NCI-H345 (cell line): ENCODE measurements at regions not wholly inside any gene's neighbourhood (a gene's known extent, or its start where the extent isn't known, plus 50 kb on each side); places are given as distances from the start of the nearest gene placed in this dataset.

Experiments
- DNase-seq: peaks from one replicate; lab custom pipeline; 2025; lab: John Stamatoyannopoulos, UW

DNA sequence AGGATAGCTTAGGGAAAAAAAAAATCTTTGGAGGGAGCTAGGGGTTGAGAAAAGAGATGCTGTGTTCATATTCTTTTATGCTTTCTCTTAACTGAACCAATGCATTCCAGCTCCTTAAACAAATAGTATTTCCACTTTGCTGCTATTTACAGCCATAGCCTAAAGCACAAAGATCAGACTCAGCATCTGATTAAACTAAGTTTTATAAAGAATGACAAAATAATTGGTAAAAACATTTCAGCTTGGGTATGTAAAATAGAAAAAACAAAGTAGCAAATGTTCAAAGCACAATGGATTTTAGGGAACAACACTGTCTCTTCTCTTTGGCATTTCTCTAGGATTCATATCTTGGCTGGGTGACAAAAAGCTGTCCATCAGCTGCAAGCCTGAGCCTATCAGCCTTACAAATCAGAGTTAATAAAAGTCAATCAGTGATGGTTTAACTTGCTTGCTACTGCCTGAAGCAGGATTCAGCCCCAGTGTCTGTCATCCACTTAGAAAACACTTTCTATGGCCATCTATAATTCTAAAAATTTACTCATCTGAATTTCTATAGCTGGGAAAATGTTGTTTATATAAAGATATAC, 232.1 kb upstream of the CDIN1 start:
- DNase-seq = peak; percentile 4

DNA sequence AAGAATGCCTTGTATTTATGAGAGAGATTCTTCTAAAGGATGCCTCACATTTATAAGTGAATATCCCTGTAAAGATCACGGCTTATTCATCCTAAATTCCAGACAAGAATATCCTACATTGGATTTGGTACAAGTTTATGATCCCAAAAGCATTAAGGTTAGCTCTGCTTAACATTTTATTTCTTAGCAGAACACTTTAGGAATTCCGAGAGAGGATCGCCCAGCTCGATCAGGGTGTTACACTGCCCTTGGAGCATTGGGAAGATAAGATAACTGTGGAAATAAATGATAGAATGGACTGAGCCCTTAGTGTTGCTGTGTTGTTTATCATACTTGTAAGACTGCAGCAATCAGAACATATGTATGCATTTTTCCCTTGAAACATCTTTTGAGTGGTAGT, 223.0 kb upstream of the CDIN1 start:
- DNase-seq = no peak

DNA sequence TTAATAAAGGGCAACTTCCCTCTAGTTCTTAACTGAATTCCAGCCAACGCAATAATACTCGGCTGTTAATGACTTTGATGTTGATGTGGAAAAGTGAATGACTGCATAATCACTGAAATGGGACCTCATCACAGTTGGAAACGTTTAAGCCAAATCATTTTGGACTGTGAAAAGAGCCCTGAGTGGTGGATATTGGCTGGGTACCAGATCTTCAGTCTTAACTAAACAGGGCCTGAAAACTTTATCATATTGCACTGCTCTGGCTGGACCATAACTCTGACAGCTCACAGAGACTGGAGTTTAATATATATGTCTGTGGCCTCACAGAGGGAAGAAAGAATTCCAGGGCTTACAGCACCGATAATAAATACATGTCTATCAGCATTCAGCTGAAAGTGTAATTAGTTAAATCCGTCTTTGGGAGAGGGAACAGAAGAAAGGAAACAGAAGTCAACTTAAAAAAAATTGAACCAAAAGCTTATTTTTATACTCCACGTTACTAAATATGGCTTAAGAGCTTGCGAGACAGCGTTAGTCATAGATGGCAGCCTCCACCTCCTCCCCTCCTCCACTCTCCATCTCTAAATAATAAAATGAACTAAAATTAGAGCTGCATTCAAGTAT, 222.3 kb upstream of the CDIN1 start:
- DNase-seq = peak; percentile 32

DNA sequence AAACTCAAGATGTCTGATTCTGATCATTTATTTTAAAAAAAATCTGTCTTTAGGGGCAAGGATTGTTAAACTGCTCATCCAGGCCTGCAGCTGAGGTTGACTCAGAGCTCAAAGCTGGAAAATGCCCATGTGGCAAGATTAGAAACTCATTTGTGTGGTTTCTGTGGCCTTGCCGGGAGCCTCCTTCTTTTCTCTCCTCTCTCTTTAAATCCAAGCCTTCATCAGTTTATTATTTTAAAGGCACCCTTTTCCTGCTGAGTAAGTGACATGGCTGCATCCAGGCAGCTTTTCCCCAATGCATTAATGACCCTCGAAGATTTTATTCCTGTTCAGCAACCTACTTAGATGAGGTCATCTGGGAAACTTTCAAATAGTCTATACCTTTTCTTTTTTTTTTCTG, 221.3 kb upstream of the CDIN1 start:
- DNase-seq = no peak

DNA sequence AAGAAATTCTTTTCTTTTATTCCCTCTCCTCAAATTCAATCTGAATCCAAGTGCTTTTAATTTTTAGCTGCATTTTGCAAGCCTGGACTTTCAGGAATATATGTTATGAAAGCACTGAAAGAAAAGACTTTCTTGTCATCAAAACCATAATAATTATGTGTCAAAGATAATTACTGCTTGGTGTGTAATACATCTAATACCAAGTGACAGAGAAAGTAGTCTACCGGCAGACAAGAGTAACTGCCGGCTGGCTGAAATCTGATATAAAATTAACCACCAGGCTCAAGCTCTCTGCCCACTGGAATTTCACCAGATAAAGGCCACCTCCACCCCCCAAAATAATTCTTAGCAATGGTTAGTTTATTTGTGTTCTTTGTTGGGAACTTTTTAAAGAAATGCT, 220.9 kb upstream of the CDIN1 start:
- no peak for DNase-seq

DNA sequence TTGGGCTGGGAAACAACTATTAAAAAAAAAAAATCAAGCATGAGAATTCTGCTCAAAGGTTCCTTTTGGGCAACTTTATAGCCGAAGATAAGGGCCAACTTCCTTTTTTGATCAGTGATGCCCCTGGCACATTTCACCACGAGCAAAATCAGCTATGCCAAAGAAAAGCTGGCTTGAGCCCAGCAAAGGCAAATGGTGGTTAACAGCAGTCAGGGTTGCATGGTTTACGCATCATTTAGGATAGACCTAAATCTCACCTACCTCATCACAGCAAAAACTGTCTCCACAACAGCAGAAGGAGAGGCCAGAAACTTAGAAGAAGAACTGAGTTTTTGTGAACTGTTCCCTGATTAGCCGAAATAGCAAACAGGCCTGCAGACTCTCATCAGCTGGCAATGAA, 220.1 kb upstream of the CDIN1 start:
- no peak for DNase-seq

DNA sequence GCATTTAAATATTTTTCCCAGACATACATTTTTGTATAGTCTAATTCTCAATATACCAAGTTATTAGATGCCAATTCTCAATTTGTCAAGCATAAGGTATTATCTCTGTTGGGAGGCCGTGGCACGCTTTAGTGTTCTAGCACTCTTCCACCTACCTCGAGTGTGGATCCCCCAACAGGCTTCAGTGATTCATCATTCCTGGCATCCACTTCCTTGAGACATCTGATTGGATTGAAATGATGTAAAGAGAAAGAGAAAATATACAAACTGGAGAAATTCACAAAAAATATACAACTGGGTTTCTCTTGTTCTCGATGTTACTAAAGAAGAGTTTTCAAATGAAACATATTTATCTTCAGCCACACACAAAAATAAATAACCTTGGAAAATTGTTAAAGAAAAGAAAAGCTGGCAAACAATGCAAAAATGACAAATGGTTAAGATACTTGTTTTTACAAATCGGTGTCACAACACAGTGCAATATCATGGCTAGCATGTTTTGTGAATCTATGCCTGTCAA, 218.0 kb upstream of the CDIN1 start:
- DNase-seq = no peak

DNA sequence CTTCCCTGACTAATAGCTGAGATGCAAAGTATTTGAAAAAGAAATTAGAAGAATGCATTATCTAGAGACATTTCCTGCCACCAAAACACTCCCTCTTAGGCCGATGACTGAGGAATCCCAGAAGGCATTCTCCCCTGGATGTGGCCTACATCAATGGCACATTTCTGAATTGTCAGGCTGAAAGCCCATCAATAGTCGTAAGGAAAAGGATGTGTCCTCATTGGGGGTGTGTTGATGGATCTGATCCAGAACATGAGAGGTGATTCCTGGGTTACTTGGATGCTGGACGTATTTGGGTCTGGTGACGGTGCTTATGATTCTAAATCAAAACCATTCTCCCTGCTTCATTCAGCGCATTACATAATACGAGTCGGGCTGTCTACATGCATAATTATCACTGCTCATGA, 216.9 kb upstream of the CDIN1 start:
- no peak for DNase-seq

DNA sequence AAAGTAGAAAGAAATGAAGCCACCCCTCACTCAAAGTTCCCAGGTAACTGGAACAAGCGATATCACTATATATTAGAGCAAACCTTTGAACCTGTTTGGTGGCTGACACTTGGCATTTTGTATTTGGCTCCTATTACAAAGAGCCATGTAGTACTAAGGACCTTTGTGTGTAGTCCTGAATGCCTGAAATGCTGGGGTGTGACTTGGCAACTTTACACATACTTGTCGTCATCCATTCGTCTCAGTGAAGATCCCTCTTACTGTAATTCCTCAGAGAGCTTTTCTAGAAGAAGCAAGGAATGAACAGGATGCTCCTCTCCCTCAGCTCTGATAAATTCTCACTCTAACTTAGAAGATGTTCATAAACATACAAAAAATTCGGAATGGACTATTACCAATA, 216.1 kb upstream of the CDIN1 start:
- no peak for DNase-seq

DNA sequence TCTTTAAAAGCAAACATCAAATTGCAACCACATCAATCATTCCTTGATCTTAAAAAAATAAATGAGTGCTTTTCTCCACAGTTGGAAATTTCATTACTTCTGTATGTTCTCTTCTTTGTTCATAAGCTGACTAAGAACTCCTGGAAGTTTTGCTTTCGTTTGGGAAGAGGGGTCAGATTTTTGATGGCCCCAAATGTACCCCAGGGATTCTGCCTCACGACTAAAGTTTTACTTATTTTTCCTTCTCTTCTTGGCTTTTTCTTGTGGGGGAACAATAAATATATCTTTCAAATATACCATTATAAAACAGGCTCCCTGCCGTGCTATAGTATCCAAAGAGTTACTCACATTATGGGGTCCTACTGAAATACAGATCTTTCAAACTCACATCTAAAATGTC, 215.0 kb upstream of the CDIN1 start:
- DNase-seq = no peak

DNA sequence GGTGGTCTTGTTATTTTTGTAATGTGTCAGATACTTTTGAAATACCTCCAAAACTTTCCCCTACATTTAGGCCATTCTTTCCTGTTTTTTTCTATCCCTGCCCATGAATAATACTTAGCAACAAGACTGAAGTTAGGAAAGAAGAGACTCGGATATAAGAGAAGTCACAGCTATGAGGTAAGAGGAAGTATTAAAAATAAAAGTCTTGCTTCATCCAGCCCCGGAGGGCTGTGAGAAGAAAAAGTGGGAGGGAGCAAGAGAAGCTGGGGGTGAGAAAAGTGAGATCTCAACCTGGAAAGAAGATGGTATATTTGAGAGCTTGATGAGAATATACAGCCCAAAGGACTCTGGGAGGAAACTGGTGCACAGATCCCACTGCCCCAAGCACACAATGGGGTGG, 213.5 kb upstream of the CDIN1 start:
- no peak for DNase-seq

DNA sequence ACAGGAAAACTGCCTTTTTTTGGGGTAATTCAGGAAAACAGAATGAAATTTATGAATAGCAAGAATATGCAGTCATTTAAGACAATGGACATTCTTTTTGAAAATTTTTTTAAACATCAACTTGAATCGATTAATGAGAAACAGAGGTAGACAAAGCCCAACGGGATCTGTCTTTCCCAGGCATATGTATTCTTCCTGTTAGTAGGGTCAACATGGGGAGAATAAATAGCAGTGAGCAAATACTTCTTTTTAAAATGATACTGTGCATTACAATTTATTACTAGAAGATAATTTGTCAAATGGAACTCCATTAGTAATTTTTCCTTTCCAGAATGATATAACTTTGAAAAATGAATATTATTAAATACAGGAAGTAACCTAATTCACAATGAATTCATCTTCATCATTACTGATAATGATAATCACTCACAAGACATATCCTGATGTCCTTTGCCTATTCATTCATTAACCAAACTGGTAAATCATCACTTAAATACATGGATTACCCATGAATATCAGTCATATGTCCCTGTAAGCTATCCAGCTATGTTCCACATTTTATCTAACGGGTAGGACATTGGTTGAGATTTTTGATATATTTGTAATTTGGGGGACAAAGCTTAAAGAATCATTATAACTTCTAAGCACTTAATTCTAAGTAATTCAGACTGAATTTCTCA, 209.2 kb upstream of the CDIN1 start:
- no peak for DNase-seq

DNA sequence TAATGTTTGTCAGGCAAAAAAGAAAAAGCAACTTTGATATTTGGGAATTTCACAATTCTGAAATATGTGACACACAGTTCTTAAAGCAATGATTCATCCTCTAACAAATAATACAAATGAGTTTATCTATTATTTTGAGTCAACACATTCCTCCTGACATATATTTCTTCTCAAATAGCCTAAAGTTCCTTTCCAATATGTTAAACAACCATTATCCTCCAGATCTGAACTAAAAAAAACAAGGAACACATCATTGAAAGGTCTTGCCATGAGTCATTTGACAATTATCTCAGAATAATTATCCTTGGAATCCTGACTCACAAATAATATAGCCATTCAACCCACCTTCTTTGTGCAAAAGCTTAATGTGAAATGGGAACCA, 208.7 kb upstream of the CDIN1 start:
- DNase-seq = no peak

DNA sequence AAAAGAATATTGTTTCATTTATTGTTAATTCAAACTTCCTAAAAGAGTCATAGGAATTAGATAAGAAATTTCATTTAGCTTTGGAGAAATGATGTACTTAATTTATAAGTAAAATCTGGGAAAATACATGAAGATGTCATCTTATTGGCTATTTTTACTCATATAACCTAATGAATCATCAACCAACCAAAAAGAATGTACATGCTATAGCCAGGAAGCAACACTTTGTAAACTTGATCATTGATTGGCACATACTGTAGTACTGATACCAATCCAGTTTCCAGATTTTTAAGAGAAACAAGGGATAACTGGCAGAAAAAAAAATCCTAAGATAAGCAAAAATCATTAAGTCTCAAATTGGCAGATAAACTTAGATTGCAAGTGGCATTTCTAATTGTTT, 207.9 kb upstream of the CDIN1 start:
- no peak for DNase-seq

DNA sequence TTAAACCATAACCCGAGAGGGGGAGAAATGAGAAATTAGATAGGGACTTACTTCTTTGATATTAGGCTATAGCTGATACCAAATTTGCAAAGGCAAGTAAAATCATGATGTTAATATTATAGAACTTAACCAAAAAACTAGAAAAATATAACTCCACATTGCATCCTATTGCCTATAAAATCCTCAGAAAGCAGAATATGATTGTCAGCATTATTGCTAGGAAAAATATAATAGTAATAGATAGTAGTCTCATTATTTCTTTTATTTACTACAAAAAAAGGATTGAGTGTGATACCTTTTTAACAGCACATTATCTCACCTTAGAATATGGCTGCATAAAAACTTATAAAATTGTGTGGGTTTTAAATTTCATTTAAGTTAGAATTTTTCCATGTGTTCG, 206.5 kb upstream of the CDIN1 start:
- DNase-seq = no peak

DNA sequence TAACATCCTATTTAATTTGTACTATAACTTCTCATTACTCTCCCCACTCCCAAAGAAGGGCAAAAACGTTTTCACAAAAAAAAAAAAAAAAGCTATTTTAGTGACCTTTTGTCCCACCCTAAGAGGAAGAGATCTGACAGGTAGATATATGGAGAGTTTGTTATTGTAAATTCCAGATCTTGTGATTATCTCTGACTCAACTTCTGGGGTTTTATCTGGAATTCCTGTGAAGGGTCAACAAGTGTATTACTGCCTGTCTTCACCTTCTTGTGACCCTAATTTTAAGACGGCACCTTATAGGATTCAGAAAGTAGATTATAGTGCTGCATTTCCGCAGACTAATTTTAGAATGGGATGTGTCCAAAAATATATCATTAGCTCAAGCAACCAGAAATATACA, 205.9 kb upstream of the CDIN1 start:
- no peak for DNase-seq

DNA sequence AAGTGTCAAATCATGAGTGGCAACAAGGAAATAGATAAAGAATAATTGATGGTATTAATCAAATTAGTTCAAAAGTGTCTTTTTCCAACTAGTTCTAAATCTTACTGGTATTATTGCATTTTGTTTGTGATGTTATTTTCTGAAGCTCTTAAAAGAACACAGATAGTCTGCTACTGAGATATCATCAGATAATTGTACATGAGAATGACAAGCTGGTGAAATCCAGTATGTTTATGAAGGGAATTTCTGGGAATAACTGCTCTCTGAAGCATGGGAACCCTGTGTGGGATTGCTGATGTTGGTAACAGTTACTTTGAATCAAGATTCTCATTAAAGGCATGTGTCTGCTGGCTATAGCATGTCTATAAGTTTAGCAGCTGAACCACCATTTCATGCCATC, 190.3 kb upstream of the CDIN1 start:
- no peak for DNase-seq

DNA sequence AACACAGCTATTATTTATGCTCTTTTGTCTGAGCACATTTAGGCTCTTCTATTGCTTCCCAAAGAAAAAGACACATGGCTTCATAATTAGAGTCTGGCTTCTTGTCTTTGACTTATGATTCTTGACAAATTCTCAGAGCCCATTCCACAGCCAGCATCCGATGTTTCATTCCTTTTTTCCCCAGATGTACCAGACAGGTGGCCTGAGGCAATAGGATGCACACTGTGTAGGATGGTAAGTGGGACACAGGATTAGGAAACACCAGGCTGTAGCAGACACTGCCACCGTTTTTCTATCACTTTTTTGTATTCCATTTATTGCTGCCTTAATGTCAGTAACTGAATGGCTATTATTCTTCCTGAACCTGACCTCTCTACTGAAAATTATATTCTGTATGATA, 188.9 kb upstream of the CDIN1 start:
- DNase-seq = no peak

DNA sequence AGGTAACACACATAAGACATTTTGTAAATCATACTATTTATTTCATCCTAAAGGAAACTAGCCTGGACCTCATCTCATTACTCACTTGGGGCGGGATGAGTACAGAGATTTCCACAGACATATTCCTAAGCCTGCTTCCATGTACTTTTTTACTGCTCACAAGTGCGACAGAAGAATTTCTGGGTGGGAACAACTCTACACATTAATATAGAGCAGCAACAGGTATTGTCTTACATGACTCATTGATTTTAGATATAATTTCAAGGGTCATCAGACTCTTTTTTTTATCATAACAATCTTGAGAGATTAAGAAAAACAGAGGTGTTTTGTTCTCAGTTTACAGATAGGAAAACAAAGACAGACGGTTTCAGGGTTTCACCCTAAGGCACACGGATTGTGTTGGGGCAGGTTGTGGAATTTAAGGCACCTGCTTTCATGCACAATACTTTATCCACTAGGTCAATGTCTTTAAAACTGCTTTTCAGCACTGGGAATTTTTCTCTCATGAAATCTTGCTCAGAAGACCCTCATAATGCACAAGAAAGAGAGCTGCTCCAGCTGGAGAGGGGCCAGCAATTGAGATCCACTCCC, 186.7 kb upstream of the CDIN1 start:
- no peak for DNase-seq

DNA sequence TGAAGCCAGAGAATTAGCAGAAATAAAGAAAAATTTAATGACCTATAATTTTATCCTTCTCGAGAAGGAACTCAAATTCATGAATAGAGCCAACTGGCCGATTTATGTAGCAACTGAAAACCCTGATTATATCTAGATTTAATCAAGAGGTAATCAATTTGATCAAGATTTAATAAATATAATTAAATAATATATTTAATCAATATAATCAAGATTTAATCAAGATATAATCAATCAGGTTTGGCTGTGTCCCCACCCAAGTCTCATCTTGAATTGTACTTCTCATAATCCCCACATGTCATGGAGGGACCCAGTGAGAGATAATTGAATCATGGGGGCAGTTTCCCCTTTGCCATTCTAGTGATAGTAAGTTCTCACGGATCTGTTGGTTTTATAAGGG, 181.2 kb upstream of the CDIN1 start:
- no peak for DNase-seq

DNA sequence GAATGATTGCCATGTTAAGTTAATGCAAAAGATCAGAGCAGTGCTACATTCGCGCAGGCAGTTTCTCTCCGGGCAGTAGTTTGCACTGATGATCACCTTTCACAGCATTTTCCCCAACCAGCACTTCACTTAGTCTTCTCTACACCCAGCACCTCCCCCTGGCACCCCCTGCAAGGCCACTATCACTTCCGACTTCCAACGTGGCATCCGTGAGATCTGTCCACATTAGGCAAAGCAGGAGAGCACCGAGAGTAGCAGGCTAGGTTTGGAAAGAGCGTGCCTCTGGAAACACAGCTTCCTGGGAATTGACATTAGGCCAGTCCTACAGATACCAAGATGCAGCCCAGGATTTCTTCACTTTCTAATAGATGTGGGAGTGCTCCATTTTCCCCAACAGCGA, 180.2 kb upstream of the CDIN1 start:
- no peak for DNase-seq

DNA sequence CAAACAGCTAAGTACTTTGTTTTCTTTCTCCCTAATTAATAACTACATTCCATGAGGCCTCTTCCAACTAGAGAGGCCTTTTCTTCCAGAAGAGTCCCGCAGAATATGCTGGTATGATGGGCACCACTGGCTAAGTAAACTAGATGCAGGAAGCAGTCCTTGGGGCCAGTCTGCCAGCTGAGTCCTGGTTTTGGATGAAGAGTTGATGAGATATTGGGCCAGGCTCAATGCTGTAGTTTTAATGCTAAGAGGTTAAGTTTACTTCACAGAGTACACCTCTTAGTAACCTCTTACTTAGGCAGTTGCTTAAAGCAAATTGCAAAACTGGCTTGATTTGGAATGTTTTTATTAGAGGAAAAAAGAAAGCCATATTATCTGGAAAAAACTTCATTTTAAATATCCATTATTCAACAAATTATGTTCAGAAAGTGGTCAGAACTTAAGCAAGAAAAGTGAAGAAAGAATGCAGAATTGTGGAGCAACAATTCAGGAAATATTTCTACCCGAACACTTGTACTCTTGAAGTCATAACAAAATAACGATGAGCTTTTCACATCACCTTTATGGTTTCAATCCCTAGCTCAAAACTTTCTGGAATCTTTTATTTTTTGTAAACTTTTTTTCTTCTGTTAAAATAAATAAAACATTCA, 178.4 kb upstream of the CDIN1 start:
- no peak for DNase-seq

DNA sequence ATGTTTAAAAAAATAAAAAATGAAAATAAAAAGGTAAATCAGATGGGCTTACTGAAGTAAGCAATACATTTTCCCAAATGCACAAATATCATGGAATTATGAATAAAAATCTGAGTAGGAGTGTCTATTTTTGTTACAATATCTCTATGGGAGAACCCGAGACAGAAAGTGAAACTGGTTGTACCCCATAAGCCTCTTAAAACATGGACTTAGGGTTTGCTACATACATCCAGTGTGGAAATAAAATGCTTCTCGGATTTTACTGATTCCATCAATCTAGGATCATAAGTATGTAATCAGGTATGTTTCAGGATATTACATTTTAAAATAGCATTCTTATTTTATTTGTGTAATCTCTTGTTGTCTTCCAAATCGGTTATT, 177.8 kb upstream of the CDIN1 start:
- DNase-seq = no peak
